K562 (cell line): ENCODE measurements at regions not wholly inside any gene's neighbourhood (a gene's known extent, or its start where the extent isn't known, plus 50 kb on each side); places are given as distances from the start of the nearest gene placed in this dataset.

Experiments
- ARID4B ChIP-seq: sonication (generic); formaldehyde crosslinking; IDR thresholded peaks from 2 replicates; pipeline ENCODE4 v1.8.0; 2022; ENCODE audit warnings: mild to moderate bottlenecking, missing genetic modification reagents
- CREBBP ChIP-seq: IDR thresholded peaks from one replicate; pipeline ENCODE4 v1.6.1; 2012; ENCODE audit warnings: low read depth, mild to moderate bottlenecking, control low read depth, inconsistent platforms, low read length
- CREM ChIP-seq: IDR thresholded peaks from 2 replicates; pipeline ENCODE4 v1.6.1; 2014; ENCODE audit warnings: antibody characterized with exemption, low read depth
- CTCF ChIP-seq, 3 experiments: IDR thresholded peaks in 2 of 3; conservative IDR thresholded peaks in 1 of 3; 2 replicates each; pipeline ENCODE4 v1.5.1; 2011 to 2012; ENCODE audit warnings: low read length in 3 of 3, mild to moderate bottlenecking in 3 of 3, control low read depth in 2 of 3, improper control_type of control experiment in 1 of 3, inconsistent platforms in 1 of 3, low read depth in 1 of 3, mixed read lengths in 1 of 3, moderate library complexity in 1 of 3; ENCODE audit not compliant: insufficient read depth in 2 of 3
- MAFF ChIP-seq: IDR thresholded peaks from 2 replicates; pipeline ENCODE4 v1.6.1; 2012; ENCODE audit warnings: low read length, improper control_type of control experiment
- NRF1 ChIP-seq, 2 experiments: fragments of 450-650 bp; IDR thresholded peaks in 1 of 2; conservative IDR thresholded peaks in 1 of 2; 2 replicates each; pipeline ENCODE4 v1.6.1; 2014; ENCODE audit warnings: mild to moderate bottlenecking in 2 of 2
- POLR2AphosphoS5 ChIP-seq: IDR thresholded peaks from 2 replicates; pipeline ENCODE4 v1.6.1; 2011; ENCODE audit warnings: mild to moderate bottlenecking, low read depth, low read length, moderate library complexity; ENCODE audit not compliant: control insufficient read depth, insufficient read depth
- RAD21 ChIP-seq, 2 experiments: fragments of 250-450 bp in 1 of 2; fragments of 450-650 bp in 1 of 2; sonication (Bioruptor Pico) in 1 of 2; formaldehyde crosslinking in 1 of 2; IDR thresholded peaks in 1 of 2; conservative IDR thresholded peaks in 1 of 2; 2 replicates each; pipeline versions ENCODE4 v1.4.0 to v1.8.0; 2020 to 2022; ENCODE audit warnings: mild to moderate bottlenecking in 2 of 2, moderate library complexity in 1 of 2
- STAT5B ChIP-seq: fragments of 250-450 bp; sonication (Bioruptor Pico); IDR thresholded peaks from 2 replicates; pipeline ENCODE4 v1.8.0; 2021; ENCODE audit warnings: mild to moderate bottlenecking, inconsistent platforms
- TCF7 ChIP-seq: sonication (generic); IDR thresholded peaks from 2 replicates; pipeline ENCODE4 v1.6.1; 2016; ENCODE audit warnings: antibody characterized with exemption, borderline replicate concordance
- USF2 ChIP-seq: sonication (generic); formaldehyde crosslinking; IDR thresholded peaks from 2 replicates; pipeline ENCODE4 v1.5.0; 2020; ENCODE audit warnings: missing genetic modification reagents
- WHSC1 ChIP-seq: IDR thresholded peaks from one replicate; pipeline ENCODE4 v1.6.1; 2012; ENCODE audit warnings: low read length, control low read depth, inconsistent platforms
- ZBTB8A ChIP-seq: fragments of 450-650 bp; IDR thresholded peaks from 2 replicates; pipeline ENCODE4 v1.6.1; 2018; ENCODE audit warnings: mild to moderate bottlenecking, moderate library complexity; ENCODE audit not compliant: partially characterized antibody

GRCh38 chr18:22280453-22280750, 111.0 kb downstream of the GATA6 start:
- no peak for TF ChIP-seq TCF7
- TF ChIP-seq CTCF (IDR thresholded peaks at IDR 0.05 in 2 of 3, conservative IDR thresholded peaks at IDR 0.05 in 1 of 3; ENCODE audit: insufficient read depth in 2 of 3, low read depth in 1 of 3, low read length in 3 of 3) = no peak
- TF ChIP-seq ARID4B (CRISPR knock-in tag) = no peak
- no peak for TF ChIP-seq POLR2AphosphoS5
- TF ChIP-seq NRF1 (conservative IDR thresholded peaks at IDR 0.05 in 1 of 2, IDR thresholded peaks at IDR 0.05 in 1 of 2) = no peak
- no peak for TF ChIP-seq CREM
- TF ChIP-seq MAFF = no peak
- no peak for TF ChIP-seq ZBTB8A
- no peak for TF ChIP-seq USF2 (CRISPR knock-in tag)
- TF ChIP-seq CREBBP = no peak
- TF ChIP-seq RAD21 (CRISPR knock-in tag; conservative IDR thresholded peaks at IDR 0.05 in 1 of 2, IDR thresholded peaks at IDR 0.05 in 1 of 2) = no peak
- no peak for TF ChIP-seq STAT5B
- no peak for TF ChIP-seq WHSC1
